K562 (cell line): ENCODE measurements at regions not wholly inside any gene's neighbourhood (a gene's known extent, or its start where the extent isn't known, plus 50 kb on each side); places are given as distances from the start of the nearest gene placed in this dataset.

Experiments used
- ATAC-seq: fragments of 200-7000 bp; cut with Tn5 transposase; 3 replicates; pipeline ENCODE4 v1.9.1; 2020; ENCODE audit warnings: moderate library complexity
- BruUV-seq: library from RNA; stranded (reverse); fragments of 400-500 nt; replicated peaks from 2 replicates; lab custom pipeline; 2021; lab: Mats Ljungman, UMichigan
- CTCF ChIA-PET: fragments of 300-600 bp; formaldehyde crosslinking; extraction: SDS; loops from one replicate; lab custom pipeline; 2021; ENCODE audit warnings: low intra/inter-chr PET ratio; lab: Yijun Ruan, JAX
- POLR2A ChIA-PET: fragments of 300-600, 350-650 bp; sonication (Branson Sonifier 250); formaldehyde crosslinking; extraction: SDS; loops from one replicate; lab custom pipeline; 2021; ENCODE audit warnings: antibody characterized with exemption, inconsistent platforms; lab: Yijun Ruan, JAX
- DNase-seq, 4 experiments: peaks; one replicate each; pipeline versions ENCODE4 v3.0.0 to v3.0.0-alpha.2; 2011 to 2018; ENCODE audit warnings: low spot score in 3 of 4, mixed read lengths in 3 of 4; ENCODE audit errors: extremely low read depth in 1 of 4
- FAIRE-seq: peaks from 2 replicates; lab custom pipeline; 2011; peaks lifted over from hg19 to GRCh38; lab: Jason Lieb, UNC
- H2AFZ ChIP-seq: 2 replicates; pipeline ENCODE4 v1.6.0; 2011; ENCODE audit warnings: low read depth, low read length, control low read depth, inconsistent platforms
- H3K27ac ChIP-seq: fragments of 200-600 bp; 3 replicates; pipeline ENCODE4 v1.8.0; 2011; ENCODE audit warnings: low read depth, mild to moderate bottlenecking, control low read depth, inconsistent platforms, low read length, moderate library complexity, mixed read lengths; ENCODE audit errors: extremely low read depth
- H3K27me3 ChIP-seq, 2 experiments: fragments of 300-600 bp in 1 of 2; 2 replicates in 1 of 2; 3 replicates in 1 of 2; pipeline versions ENCODE4 v1.6.0 to v1.8.0; 2011; ENCODE audit warnings: inconsistent platforms in 2 of 2, low read length in 2 of 2, mild to moderate bottlenecking in 1 of 2, mixed read lengths in 1 of 2, moderate library complexity in 1 of 2; ENCODE audit not compliant: control insufficient read depth in 2 of 2, insufficient read depth in 2 of 2
- H3K36me3 ChIP-seq: fragments of 300-600 bp; 3 replicates; pipeline ENCODE4 v1.8.0; 2011; ENCODE audit warnings: mild to moderate bottlenecking, low read length, inconsistent platforms; ENCODE audit not compliant: control insufficient read depth, insufficient read depth
- H3K4me1 ChIP-seq, 2 experiments: fragments of 200-600 bp in 1 of 2; replicated peaks in 1 of 2; 2 replicates in 1 of 2; 3 replicates in 1 of 2; pipeline versions ENCODE4 v1.5.1 to v1.8.0; 2011; ENCODE audit warnings: inconsistent platforms in 2 of 2, low read length in 2 of 2, mild to moderate bottlenecking in 1 of 2, mixed read lengths in 1 of 2, moderate library complexity in 1 of 2; ENCODE audit not compliant: control insufficient read depth in 2 of 2, insufficient read depth in 2 of 2
- H3K4me2 ChIP-seq: 2 replicates; pipeline ENCODE4 v1.6.1; 2011; ENCODE audit warnings: low read length, control low read depth, inconsistent platforms, mixed read lengths; ENCODE audit not compliant: insufficient read depth
- H3K4me3 ChIP-seq: fragments of 200-600 bp; sonication (generic), shearing (Covaris generic); 2 replicates; pipeline ENCODE4 v1.5.1; 2016; ENCODE audit warnings: control low read depth, inconsistent platforms
- H3K79me2 ChIP-seq: fragments of 200-600 bp; 3 replicates; pipeline ENCODE4 v1.8.0; 2011; ENCODE audit warnings: low read length, inconsistent platforms; ENCODE audit not compliant: control insufficient read depth, insufficient read depth
- H3K9ac ChIP-seq, 2 experiments: 2 replicates each; pipeline versions ENCODE4 v1.6.0 to v1.6.1; 2011; ENCODE audit warnings: low read depth in 2 of 2, low read length in 2 of 2, control low read depth in 1 of 2, inconsistent platforms in 1 of 2, mild to moderate bottlenecking in 1 of 2, mixed read lengths in 1 of 2; ENCODE audit not compliant: insufficient read depth in 1 of 2
- H3K9me1 ChIP-seq: one replicate; pipeline ENCODE4 v1.6.0; 2011; ENCODE audit warnings: inconsistent platforms, mild to moderate bottlenecking, low read length, moderate library complexity; ENCODE audit not compliant: control insufficient read depth, insufficient read depth
- H3K9me3 ChIP-seq: replicated peaks from 2 replicates; pipeline ENCODE4 v1.5.1; 2011; ENCODE audit warnings: low read depth, low read length, inconsistent platforms; ENCODE audit not compliant: control insufficient read depth, insufficient read depth
- H4K20me1 ChIP-seq: replicated peaks from 2 replicates; pipeline ENCODE4 v1.6.1; 2011; ENCODE audit warnings: low read length, inconsistent platforms, mixed read lengths; ENCODE audit not compliant: control insufficient read depth, insufficient read depth
- BRF1 ChIP-seq: IDR thresholded peaks from 3 replicates; pipeline ENCODE4 v1.6.1; 2011; ENCODE audit warnings: borderline replicate concordance, mild to moderate bottlenecking; ENCODE audit not compliant: insufficient read length; ENCODE audit errors: extremely low read depth
- CREBBP ChIP-seq: IDR thresholded peaks from one replicate; pipeline ENCODE4 v1.6.1; 2012; ENCODE audit warnings: low read depth, mild to moderate bottlenecking, control low read depth, inconsistent platforms, low read length
- CSDE1 ChIP-seq, 2 experiments: fragments of 450-650 bp; IDR thresholded peaks; 2 replicates each; pipeline ENCODE4 v1.6.1; 2016; ENCODE audit warnings: mild to moderate bottlenecking in 1 of 2
- FOSL1 ChIP-seq: fragments of 200-800 bp; sonication (Bioruptor generic); conservative IDR thresholded peaks from 2 replicates; pipeline ENCODE4 v1.6.1; 2016; ENCODE audit warnings: missing genetic modification characterization, missing compliant biosample characterization
- RFX5 ChIP-seq: IDR thresholded peaks from 2 replicates; pipeline ENCODE4 v1.6.1; 2011; ENCODE audit warnings: low read depth, mild to moderate bottlenecking, improper control_type of control experiment, low read length
- ZC3H8 ChIP-seq: fragments of 450-650 bp; IDR thresholded peaks from 2 replicates; pipeline ENCODE4 v1.6.1; 2017
- ZNF212 ChIP-seq: fragments of 450-650 bp; formaldehyde crosslinking; IDR thresholded peaks from 2 replicates; pipeline ENCODE4 v1.4.0; 2020; ENCODE audit warnings: mild to moderate bottlenecking
- WGBS: fragments of 100-300 bp; shearing (Covaris generic); methylation state at CpG from one replicate; pipeline ENCODE4 v1.1.6; 2016; ENCODE audit warnings: low coverage, mixed read lengths; ENCODE audit not compliant: insufficient coverage; ENCODE audit errors: missing lambda C conversion rate; 5-methylcytosine and 5-hydroxymethylcytosine counted together
- in situ Hi-C: fragments of 300-500 bp; cut with MboI; formaldehyde crosslinking; loops from 4 replicates; pipeline ENCODE4 v1.15.0; 2018; ENCODE audit warnings: inconsistent platforms, mixed read lengths
- intact Hi-C: fragments of 100-400 bp; cut with micrococcal nuclease; formaldehyde crosslinking; loops from 2 replicates; pipeline ENCODE4 v1.14.2; 2022

GRCh38 chr10:130513686-130514476 lies 377.7 kb downstream of the GLRX3 start:
- no peaks in the 10 kb centered on the region for H3K4me1 ChIP-seq
- in situ Hi-C loops (no loop called here), intact Hi-C loops (no loop called here)
- H3K27ac ChIP-seq = no peak overlapping the region
- no peak overlapping the region for H3K4me3 ChIP-seq
- H3K79me2 ChIP-seq = no peaks in the 10 kb centered on the region
- no peak overlapping the region for H2AFZ ChIP-seq
- no peak for DNase-seq
- no peak overlapping the region for H3K9ac ChIP-seq
- BruUV-seq = no TSS peak
- H3K9me1 ChIP-seq = no peaks in the 10 kb centered on the region
- H3K4me2 ChIP-seq = no peak overlapping the region
- ATAC-seq = no peak
- TF ChIP-seq FOSL1 = no peak
- no peak for TF ChIP-seq CSDE1 (IDR thresholded peaks at IDR 0.05)
- TF ChIP-seq ZC3H8 = no peak
- TF ChIP-seq ZNF212 = no peak
- no peak for TF ChIP-seq BRF1
- TF ChIP-seq RFX5 = no peak
- no peak for TF ChIP-seq CREBBP
- CTCF ChIA-PET = no interaction called here
- peaks cover 0 to 16% of the 10 kb centered on the region in 2 experiments; a peak in 2 of 5 replicates for H3K27me3 ChIP-seq
- no peaks in the 10 kb centered on the region for H4K20me1 ChIP-seq
- WGBS = 0% methylated on average over 13 of the region's 13 CpGs
- FAIRE-seq = no peak
- no peaks in the 10 kb centered on the region for H3K9me3 ChIP-seq
- no peaks in the 10 kb centered on the region for H3K36me3 ChIP-seq
- POLR2A ChIA-PET = no interaction called here
